C4-2B (cell line): ENCODE measurements at regions not wholly inside any gene's neighbourhood (a gene's known extent, or its start where the extent isn't known, plus 50 kb on each side); places are given as distances from the start of the nearest gene placed in this dataset.

Source experiments
- ZFX ChIP-seq: fragments of 450-650 bp; IDR thresholded peaks from 2 replicates; pipeline ENCODE4 v1.6.1; 2017
- TF ChIP-seq, protein P1 (sequence below): fragments of 450-650 bp; conservative IDR thresholded peaks from 2 replicates; pipeline ENCODE4 v1.5.1; 2017; ENCODE audit warnings: mild to moderate bottlenecking

- TF ChIP-seq, protein P1, sequence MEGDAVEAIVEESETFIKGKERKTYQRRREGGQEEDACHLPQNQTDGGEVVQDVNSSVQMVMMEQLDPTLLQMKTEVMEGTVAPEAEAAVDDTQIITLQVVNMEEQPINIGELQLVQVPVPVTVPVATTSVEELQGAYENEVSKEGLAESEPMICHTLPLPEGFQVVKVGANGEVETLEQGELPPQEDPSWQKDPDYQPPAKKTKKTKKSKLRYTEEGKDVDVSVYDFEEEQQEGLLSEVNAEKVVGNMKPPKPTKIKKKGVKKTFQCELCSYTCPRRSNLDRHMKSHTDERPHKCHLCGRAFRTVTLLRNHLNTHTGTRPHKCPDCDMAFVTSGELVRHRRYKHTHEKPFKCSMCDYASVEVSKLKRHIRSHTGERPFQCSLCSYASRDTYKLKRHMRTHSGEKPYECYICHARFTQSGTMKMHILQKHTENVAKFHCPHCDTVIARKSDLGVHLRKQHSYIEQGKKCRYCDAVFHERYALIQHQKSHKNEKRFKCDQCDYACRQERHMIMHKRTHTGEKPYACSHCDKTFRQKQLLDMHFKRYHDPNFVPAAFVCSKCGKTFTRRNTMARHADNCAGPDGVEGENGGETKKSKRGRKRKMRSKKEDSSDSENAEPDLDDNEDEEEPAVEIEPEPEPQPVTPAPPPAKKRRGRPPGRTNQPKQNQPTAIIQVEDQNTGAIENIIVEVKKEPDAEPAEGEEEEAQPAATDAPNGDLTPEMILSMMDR = no peak
- TF ChIP-seq ZFX = no peak
Measured at GRCh38 chr13:89953581-89953980, 1393.9 kb upstream of the MIR17HG start.
